GM23248 (cell line): ENCODE measurements at regions not wholly inside any gene's neighbourhood (a gene's known extent, or its start where the extent isn't known, plus 50 kb on each side); places are given as distances from the start of the nearest gene placed in this dataset.
"Not testable (repeated sequence)": the region's sequence is repeated elsewhere in the genome, so short reads cannot be mapped to it uniquely, and the experiment has no call there.

Experiments
- DNase-seq: peaks from one replicate; pipeline ENCODE4 v3.0.0-alpha.2; 2015
- H2AFZ ChIP-seq: fragments of 200-600 bp; sonication (generic); 2 replicates; pipeline ENCODE4 v1.6.1; 2016; ENCODE audit warnings: antibody characterized with exemption
- H3F3A ChIP-seq: fragments of 200-600 bp; sonication (generic); 2 replicates; pipeline ENCODE4 v1.6.1; 2016; ENCODE audit warnings: mild to moderate bottlenecking, antibody characterized with exemption, mixed run types; ENCODE audit not compliant: insufficient read depth
- H3K27ac ChIP-seq: fragments of 200-600 bp; sonication (generic); 2 replicates; pipeline ENCODE4 v1.5.1; 2016; ENCODE audit warnings: mild to moderate bottlenecking
- H3K27me3 ChIP-seq: fragments of 200-600 bp; sonication (generic); replicated peaks from 2 replicates; pipeline ENCODE4 v1.6.1; 2016; ENCODE audit warnings: mild to moderate bottlenecking; ENCODE audit not compliant: insufficient read depth
- H3K36me3 ChIP-seq: fragments of 200-600 bp; sonication (generic); 2 replicates; pipeline ENCODE4 v1.6.1; 2016; ENCODE audit warnings: low read depth, mild to moderate bottlenecking
- H3K4me1 ChIP-seq: fragments of 200-600 bp; sonication (generic); 2 replicates; pipeline ENCODE4 v1.6.1; 2016; ENCODE audit warnings: mild to moderate bottlenecking; ENCODE audit not compliant: insufficient read depth
- H3K4me2 ChIP-seq: fragments of 200-600 bp; sonication (generic); one replicate; pipeline ENCODE4 v1.6.1; 2016; ENCODE audit warnings: mild to moderate bottlenecking; ENCODE audit not compliant: unreplicated experiment
- H3K4me3 ChIP-seq: fragments of 200-600 bp; sonication (generic); 2 replicates; pipeline ENCODE4 v1.5.1; 2016; ENCODE audit warnings: mild to moderate bottlenecking
- H3K79me2 ChIP-seq: fragments of 200-600 bp; sonication (generic); 2 replicates; pipeline ENCODE4 v1.6.1; 2016; ENCODE audit warnings: mild to moderate bottlenecking; ENCODE audit not compliant: insufficient read depth
- H3K9ac ChIP-seq: fragments of 200-600 bp; sonication (generic); 2 replicates; pipeline ENCODE4 v1.6.1; 2016; ENCODE audit warnings: mild to moderate bottlenecking
- H3K9me2 ChIP-seq: fragments of 200-600 bp; sonication (generic); 2 replicates; pipeline ENCODE4 v1.6.1; 2016; ENCODE audit warnings: mixed run types, mild to moderate bottlenecking, moderate library complexity; ENCODE audit not compliant: insufficient read depth
- H3K9me3 ChIP-seq: fragments of 200-600 bp; sonication (generic); one replicate; pipeline ENCODE4 v1.6.1; 2017; ENCODE audit warnings: low read depth
- H4K20me1 ChIP-seq: fragments of 200-600 bp; sonication (generic); 2 replicates; pipeline ENCODE4 v1.6.0; 2016; ENCODE audit not compliant: insufficient read depth
- EZH2 ChIP-seq: fragments of 200-600 bp; sonication (generic); IDR thresholded peaks from 2 replicates; pipeline ENCODE4 v1.6.1; 2018; ENCODE audit warnings: antibody characterized with exemption, mild to moderate bottlenecking; ENCODE audit not compliant: insufficient read depth, poor library complexity, severe bottlenecking
- EZH2phosphoT487 ChIP-seq: fragments of 200-600 bp; sonication (generic); IDR thresholded peaks from 2 replicates; pipeline ENCODE4 v1.6.1; 2018; ENCODE audit warnings: antibody characterized with exemption, moderate library complexity, mild to moderate bottlenecking, low read depth; ENCODE audit not compliant: insufficient read depth
- WGBS, 2 experiments: methylation state at CpG; one replicate each; pipeline ENCODE4 v1.1.6; 2015 to 2017; ENCODE audit warnings: low lambda C conversion rate in 2 of 2, low coverage in 1 of 2; ENCODE audit errors: missing lambda C conversion rate in 2 of 2; 5-methylcytosine and 5-hydroxymethylcytosine counted together
- in situ Hi-C: fragments of 300-500 bp; cut with MboI; formaldehyde crosslinking; loops from 2 replicates; pipeline ENCODE4 v1.15.0; 2020

- H3K27ac ChIP-seq = no peak overlapping the region
- TF ChIP-seq EZH2 = no peak
- DNase-seq = no peak
- in situ Hi-C loops = no loop called here
- H3K4me3 ChIP-seq = no peak overlapping the region
- H3K27me3 ChIP-seq = no peaks in the 10 kb centered on the region
- no peak overlapping the region for H3K4me2 ChIP-seq
- H3F3A ChIP-seq = no peaks in the 10 kb centered on the region
- 92 to 93% methylated on average over 3 of the region's 3 CpGs for WGBS, 2 experiments
- no peaks in the 10 kb centered on the region for H3K9me2 ChIP-seq
- no peak overlapping the region for H3K9ac ChIP-seq
- no peaks in the 10 kb centered on the region for H3K79me2 ChIP-seq
- H4K20me1 ChIP-seq = no peaks in the 10 kb centered on the region
- no peaks in the 10 kb centered on the region for H3K4me1 ChIP-seq
- no peaks in the 10 kb centered on the region for H3K9me3 ChIP-seq
- H3K36me3 ChIP-seq = no peaks in the 10 kb centered on the region
- no peak overlapping the region for H2AFZ ChIP-seq
Measured at GRCh38 chr6:126880964-126881363, 237.5 kb upstream of the RSPO3 start.

- no peak overlapping the region for H3K27ac ChIP-seq
- H3K27me3 ChIP-seq = no peaks in the 10 kb centered on the region
- no peak overlapping the region for H3K4me2 ChIP-seq
- H3K9ac ChIP-seq = no peak overlapping the region
- H2AFZ ChIP-seq = no peak overlapping the region
- H3K79me2 ChIP-seq = no peaks in the 10 kb centered on the region
- no peak overlapping the region for H3K4me3 ChIP-seq
- no peaks in the 10 kb centered on the region for H3K36me3 ChIP-seq
- WGBS, 2 experiments = 88 to 89% methylated on average over 1 of the region's 1 CpG
- no peaks in the 10 kb centered on the region for H3F3A ChIP-seq
- no peaks in the 10 kb centered on the region for H3K9me2 ChIP-seq
- in situ Hi-C loops = no loop called here
- no peaks in the 10 kb centered on the region for H3K9me3 ChIP-seq
- H3K4me1 ChIP-seq = no peaks in the 10 kb centered on the region
- H4K20me1 ChIP-seq = no peaks in the 10 kb centered on the region
- peak; percentile 30 for DNase-seq
- no peak for TF ChIP-seq EZH2
- TF ChIP-seq EZH2phosphoT487 = no peak
Measured at GRCh38 chr6:126886106-126886505, 232.4 kb upstream of the RSPO3 start.

GRCh38 chr6:126888727-126889725 is 229.4 kb upstream of the RSPO3 start:
- H3K9me2 ChIP-seq = no peaks in the 10 kb centered on the region
- no peak for DNase-seq
- no peak overlapping the region for H3K4me3 ChIP-seq
- H3K9me3 ChIP-seq = no peaks in the 10 kb centered on the region
- H3F3A ChIP-seq = no peaks in the 10 kb centered on the region
- in situ Hi-C loops = no loop called here
- H3K36me3 ChIP-seq = no peaks in the 10 kb centered on the region
- no peak overlapping the region for H3K27ac ChIP-seq
- H2AFZ ChIP-seq = no peak overlapping the region
- no peaks in the 10 kb centered on the region for H4K20me1 ChIP-seq
- no peak overlapping the region for H3K9ac ChIP-seq
- TF ChIP-seq EZH2phosphoT487 = no peak
- TF ChIP-seq EZH2 = no peak
- no peak overlapping the region for H3K4me2 ChIP-seq
- 71 to 74% methylated on average over 5 of the region's 5 CpGs for WGBS, 2 experiments
- H3K27me3 ChIP-seq = no peaks in the 10 kb centered on the region
- H3K4me1 ChIP-seq = no peaks in the 10 kb centered on the region
- no peaks in the 10 kb centered on the region for H3K79me2 ChIP-seq

- Histone ChIP-seq H3K9me2 (no peaks in the 10 kb centered on the region), H3K9ac (no peak overlapping the region), H3K36me3 (no peaks in the 10 kb centered on the region), H3K4me3 (no peak overlapping the region), H3K4me1 (no peaks in the 10 kb centered on the region), H3K4me2 (no peak overlapping the region), H3F3A (no peaks in the 10 kb centered on the region), H4K20me1 (no peaks in the 10 kb centered on the region), H2AFZ (no peak overlapping the region), H3K27me3 (no peaks in the 10 kb centered on the region), H3K9me3 (no peaks in the 10 kb centered on the region), H3K79me2 (no peaks in the 10 kb centered on the region), H3K27ac (no peak overlapping the region)
- in situ Hi-C loops = no loop called here
- WGBS, 2 experiments = 98 to 100% methylated on average over 2 of the region's 2 CpGs
- TF ChIP-seq EZH2phosphoT487 = no peak
- TF ChIP-seq EZH2 = no peak
- DNase-seq = no peak
Measured at GRCh38 chr6:126890055-126890454, 228.4 kb upstream of the RSPO3 start.

GRCh38 chr6:126891158-126891557 is 227.3 kb upstream of the RSPO3 start:
- in situ Hi-C loops = no loop called here
- Histone ChIP-seq H3K9me2 (no peaks in the 10 kb centered on the region), H4K20me1 (no peaks in the 10 kb centered on the region), H3K4me1 (no peaks in the 10 kb centered on the region), H3F3A (no peaks in the 10 kb centered on the region), H3K4me2 (no peak overlapping the region), H2AFZ (no peak overlapping the region), H3K9ac (no peak overlapping the region), H3K27me3 (no peaks in the 10 kb centered on the region), H3K9me3 (no peaks in the 10 kb centered on the region), H3K79me2 (no peaks in the 10 kb centered on the region), H3K4me3 (no peak overlapping the region), H3K27ac (no peak overlapping the region), H3K36me3 (no peaks in the 10 kb centered on the region)
- peak; percentile 3 for DNase-seq
- no peak for TF ChIP-seq EZH2phosphoT487
- no peak for TF ChIP-seq EZH2
- WGBS, 2 experiments = 14% methylated on average over 1 of the region's 1 CpG

- WGBS, 2 experiments = 58 to 66% methylated on average over 5 of the region's 5 CpGs
- H3K36me3 ChIP-seq, H3K9me2 ChIP-seq, H2AFZ ChIP-seq, H3K9ac ChIP-seq, H3K79me2 ChIP-seq, H3K27ac ChIP-seq, DNase-seq, H4K20me1 ChIP-seq, H3K9me3 ChIP-seq, H3K4me2 ChIP-seq, H3K4me3 ChIP-seq, H3K4me1 ChIP-seq, H3K27me3 ChIP-seq, H3F3A ChIP-seq, in situ Hi-C loops: not testable (repeated sequence)
Measured at GRCh38 chr6:126892869-126893268, 225.6 kb upstream of the RSPO3 start.
